IPS-18c (cell line): ENCODE measurements at regions not wholly inside any gene's neighbourhood (a gene's known extent, or its start where the extent isn't known, plus 50 kb on each side); places are given as distances from the start of the nearest gene placed in this dataset.
A peak's percentile ranks its signal among the peaks of the same experiment; 100 is the strongest.
"Not testable (repeated sequence)": the region's sequence is repeated elsewhere in the genome, so short reads cannot be mapped to it uniquely, and the experiment has no call there.

Source experiments
- H3K4me3 ChIP-seq: 2 replicates; pipeline ENCODE4 v1.7.0; 2013; ENCODE audit warnings: low read depth, mild to moderate bottlenecking, low read length, moderate library complexity; ENCODE audit not compliant: insufficient read depth
- H3K9me3 ChIP-seq: one replicate; pipeline ENCODE4 v1.6.1; 2013; ENCODE audit warnings: mild to moderate bottlenecking, low read length, moderate library complexity; ENCODE audit not compliant: control insufficient read depth, insufficient read depth

DNA sequence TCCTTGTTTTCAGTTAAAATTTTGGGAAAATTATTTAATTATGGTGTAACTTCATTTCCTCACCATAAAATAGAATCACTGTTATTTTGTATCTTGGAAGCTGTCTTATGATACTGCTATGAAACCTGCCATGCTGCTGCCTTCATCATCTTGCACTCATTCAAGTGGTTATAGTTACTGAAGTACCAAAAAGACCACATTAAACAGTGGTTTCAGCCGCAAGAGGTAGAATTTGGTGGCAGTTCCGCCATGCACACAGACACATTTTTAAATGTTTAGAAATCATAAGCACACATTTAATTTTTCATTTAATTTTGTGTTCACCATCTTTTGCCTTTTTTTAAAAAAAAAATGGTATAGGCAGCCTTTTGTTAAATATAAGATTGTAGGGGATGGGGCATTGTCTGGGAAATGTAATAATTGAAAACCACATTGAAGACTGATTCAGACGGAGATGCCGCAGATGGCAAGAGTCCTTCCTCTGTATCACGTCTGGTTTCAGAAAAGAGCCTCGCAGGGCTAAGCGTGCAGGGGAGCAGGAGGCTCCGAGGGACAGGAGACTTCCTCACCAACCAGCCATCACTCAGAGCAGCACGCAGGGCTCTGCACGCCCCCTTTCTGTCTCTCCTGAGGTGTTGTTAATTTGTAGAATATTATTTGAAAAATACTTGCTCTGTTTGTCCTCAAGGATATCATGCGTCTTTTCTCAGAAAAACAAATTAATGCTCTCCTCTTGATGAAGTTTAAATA lies 115.2 kb upstream of the PELI2 start:
- H3K4me3 ChIP-seq: no peak overlapping the region
- peaks cover 2% of the 10 kb centered on the region for H3K9me3 ChIP-seq

DNA sequence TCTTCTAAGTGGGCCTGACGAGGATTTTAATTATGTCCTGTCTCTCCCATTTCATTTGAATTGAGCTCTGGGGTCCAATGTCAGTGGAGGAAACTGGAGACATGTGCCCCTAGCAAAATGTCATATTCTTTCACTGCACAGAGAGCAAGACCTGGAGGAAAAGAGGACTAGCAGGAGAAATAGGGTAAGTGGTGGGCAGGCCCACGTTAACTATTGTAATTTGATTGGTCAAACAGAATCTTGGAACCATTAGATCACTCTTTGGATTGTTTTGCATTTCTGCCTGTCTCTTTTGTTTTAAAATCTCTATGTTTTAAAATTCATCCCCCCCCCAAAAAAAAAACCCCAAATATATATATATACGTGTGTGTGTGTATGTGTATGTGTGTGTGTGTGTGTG lies 113.9 kb upstream of the PELI2 start:
- H3K4me3 ChIP-seq: no peak overlapping the region

DNA sequence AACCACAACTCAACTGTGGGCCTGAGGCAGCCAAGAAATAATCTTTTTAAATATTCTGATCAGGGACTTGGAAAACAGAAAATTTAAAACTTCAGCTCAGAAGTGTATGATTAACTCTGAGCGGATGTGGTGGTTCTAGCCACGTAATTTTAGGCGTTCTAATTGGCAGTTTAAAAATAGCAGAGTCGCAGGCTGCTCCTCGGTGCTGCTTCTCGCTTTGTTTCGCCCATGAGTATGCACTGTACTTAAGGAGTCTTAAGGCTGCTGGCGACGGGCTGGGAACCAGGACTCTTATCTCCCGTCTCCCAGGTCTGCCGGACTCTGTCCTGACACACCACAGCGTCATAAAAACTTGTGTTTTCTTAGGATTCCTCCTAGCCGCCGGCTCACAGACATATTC lies 113.4 kb upstream of the PELI2 start:
- H3K9me3 ChIP-seq: peaks cover 4% of the 10 kb centered on the region
- H3K4me3 ChIP-seq: peak overlapping the region; percentile 4; the same call in 1 of the 2 replicates

More for the DNA sequence above, 113.9 kb upstream of the PELI2 start:
- H3K9me3 ChIP-seq: peaks cover 4% of the 10 kb centered on the region

DNA sequence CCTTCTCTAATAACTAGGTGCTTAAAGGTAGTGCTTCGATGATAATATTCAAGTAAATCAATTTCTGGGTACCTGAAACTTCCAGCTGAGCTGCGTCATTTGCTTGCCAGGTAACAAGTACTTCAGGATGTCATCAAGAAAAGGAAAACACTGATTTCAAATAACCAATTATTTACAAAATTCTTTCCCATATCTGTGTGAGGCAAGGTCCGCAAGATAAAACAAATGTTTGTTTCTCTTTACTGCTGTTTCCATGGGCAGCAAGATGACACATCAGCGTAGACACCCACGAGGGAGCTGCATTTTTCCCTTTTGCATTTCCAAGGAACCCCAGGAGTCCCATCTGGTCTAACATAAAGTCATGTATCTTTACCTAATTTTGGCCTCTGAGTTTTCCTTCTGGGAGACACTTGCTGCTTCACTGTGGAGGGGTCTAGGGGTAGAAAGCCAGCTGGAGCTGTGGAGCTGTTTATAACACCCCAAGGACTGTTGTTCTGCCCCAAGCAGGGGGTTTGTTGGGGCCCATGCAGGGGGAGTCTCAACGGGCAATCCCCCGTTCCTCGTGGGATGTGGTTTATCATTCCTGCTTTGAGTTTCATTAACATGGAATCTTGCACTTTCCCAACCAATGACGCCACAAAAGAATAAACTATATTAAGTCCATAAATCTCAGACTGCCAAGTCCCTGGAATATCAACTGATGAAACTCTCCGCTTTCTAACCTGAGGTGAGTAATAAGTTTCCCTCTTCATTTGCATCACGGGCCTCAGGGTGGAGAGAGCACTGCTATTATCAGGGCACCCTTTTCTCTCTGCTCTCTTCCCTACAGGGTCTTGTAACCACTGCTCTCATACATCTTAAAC lies 112.8 kb upstream of the PELI2 start:
- peak overlapping the region; percentile 4; the same call in 1 of the 2 replicates for H3K4me3 ChIP-seq

DNA sequence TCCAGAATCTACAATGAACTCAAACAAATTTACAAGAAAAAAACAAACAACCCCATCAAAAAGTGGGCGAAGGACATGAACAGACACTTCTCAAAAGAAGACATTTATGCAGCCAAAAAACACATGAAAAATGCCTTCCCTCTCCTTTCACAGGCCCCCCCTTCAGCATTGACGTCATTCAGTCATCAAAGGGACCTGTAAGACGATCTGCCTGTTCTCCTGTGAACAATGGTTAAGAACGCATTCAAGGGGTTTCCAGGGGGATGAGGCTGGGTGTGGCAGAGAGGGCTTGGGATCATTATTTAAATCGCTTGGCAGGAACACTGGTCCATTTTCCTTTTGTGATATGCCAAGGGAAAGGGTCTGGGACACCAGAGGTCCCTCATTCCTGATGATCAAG lies 110.7 kb upstream of the PELI2 start:
- H3K4me3 ChIP-seq: not testable (repeated sequence)

More for the DNA sequence above, 112.8 kb upstream of the PELI2 start:
- H3K9me3 ChIP-seq: peaks cover 4% of the 10 kb centered on the region

DNA sequence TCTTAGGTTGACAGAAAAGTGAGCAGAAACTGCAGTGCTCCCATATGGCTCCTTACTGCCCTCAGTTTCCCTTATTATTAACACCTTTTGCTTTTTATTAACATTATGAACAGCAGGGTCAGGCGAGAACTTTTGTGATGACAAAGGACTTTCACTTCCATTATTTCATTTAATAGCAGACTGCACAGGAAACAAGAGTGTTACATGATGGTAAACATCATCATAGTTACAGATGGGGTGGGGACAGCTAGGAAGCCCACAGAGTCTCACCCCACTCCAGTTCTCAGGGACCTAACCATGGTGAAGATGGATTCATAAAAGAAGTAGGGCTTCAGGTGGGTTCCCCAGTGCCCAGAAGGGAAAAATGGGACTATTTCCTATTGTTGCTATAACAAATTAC lies 110.1 kb upstream of the PELI2 start:
- peaks cover 4% of the 10 kb centered on the region for H3K9me3 ChIP-seq
- H3K4me3 ChIP-seq: no peak overlapping the region

More for the DNA sequence above, 110.7 kb upstream of the PELI2 start:
- not testable (repeated sequence) for H3K9me3 ChIP-seq

DNA sequence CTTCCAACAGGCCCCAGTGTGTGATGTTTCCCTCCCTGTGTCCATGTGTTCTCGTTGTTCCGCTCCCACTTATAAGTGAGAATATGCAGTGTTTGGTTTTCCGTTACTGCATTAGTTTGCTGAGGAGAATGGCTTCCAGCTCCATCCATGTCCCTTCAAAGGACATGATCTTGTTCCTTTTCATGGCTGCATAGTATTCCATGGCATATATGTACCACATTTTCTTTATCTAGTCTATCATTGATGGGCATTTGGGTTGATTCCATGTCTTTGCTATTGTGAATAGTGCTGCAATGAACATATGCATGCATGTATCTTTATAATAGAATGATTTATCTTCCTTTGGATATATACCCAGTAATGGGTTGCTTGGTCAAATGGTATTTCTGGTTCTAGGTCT lies 109.5 kb upstream of the PELI2 start:
- H3K4me3 ChIP-seq: not testable (repeated sequence)

DNA sequence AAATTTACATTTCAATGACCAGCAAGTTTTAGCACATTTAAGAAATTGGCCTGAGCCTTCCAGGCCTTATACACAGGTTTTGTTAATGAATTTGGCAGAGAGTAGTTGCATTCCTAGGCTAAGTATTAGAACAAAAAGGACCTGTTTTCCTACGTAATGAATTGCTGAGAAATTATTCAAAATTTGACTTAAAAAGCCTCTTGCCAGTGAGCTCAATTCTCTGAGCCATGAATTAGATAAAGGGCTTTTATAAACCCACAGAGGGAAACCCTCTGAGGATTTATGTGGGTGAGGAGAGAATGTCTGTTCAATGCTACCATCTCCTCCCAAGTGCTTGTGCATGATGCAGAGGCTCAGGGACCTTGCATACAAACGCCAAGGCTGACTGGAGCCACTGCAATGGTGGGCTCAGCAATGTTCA lies 94.5 kb upstream of the PELI2 start:
- no peak overlapping the region for H3K4me3 ChIP-seq

More for the DNA sequence above, 109.5 kb upstream of the PELI2 start:
- not testable (repeated sequence) for H3K9me3 ChIP-seq

DNA sequence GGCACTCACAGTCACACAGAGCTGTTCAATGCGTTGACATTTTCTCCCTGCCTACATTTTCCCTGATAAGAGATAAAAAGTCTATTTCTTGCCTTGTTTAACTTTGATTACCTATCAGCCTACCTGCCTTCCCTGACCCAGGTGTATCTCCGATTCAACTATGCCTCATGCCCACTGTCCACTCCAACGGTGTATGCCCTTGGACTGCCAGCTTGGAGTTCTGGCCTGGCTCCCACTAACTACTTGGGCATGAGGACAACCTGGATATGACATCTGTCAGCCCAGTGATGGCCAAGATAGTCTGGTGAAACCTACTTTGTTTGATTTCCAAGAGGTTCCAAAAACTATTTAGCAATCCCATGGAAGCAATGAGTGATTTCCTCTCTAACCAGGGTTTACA lies 93.0 kb upstream of the PELI2 start:
- no peak overlapping the region for H3K4me3 ChIP-seq
- H3K9me3 ChIP-seq: no peaks in the 10 kb centered on the region

More for the DNA sequence above, 94.5 kb upstream of the PELI2 start:
- no peaks in the 10 kb centered on the region for H3K9me3 ChIP-seq

DNA sequence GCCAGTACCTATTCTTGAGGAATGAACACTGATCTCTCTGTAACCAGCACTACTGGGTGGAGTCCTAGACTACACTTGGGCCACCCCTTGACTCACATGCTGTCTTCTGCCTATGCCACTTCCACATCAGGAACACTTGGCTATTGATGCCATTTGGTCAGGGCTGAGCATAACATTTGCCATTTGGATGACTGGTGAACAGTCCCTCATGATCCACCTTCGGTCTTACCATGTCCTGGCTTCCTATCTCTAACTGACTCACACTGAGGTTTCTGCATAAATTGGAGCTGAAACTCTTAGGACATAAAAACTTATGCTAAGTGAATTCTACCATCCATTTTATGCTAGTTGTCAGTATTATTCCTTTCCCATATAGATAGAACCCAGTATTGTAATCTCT lies 91.7 kb upstream of the PELI2 start:
- no peaks in the 10 kb centered on the region for H3K9me3 ChIP-seq
- H3K4me3 ChIP-seq: no peak overlapping the region

DNA sequence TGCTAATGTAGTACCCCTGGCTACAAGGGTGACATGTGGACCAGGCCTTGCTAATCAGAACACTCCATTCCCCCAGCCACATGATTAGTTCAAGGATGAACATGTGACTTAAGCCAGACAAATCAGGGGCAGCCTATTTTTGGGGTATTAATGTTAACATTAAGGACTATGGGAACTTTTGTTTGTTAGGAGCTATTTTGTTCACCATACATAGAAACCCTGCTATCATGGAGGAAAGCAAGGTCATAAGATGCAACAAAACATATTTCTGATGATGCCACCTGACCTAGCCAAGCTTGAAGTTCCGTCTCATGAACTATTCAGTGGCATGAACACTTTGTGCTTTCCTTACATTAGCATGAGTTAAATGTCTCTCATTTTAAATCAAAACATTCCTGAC lies 90.8 kb upstream of the PELI2 start:
- Histone ChIP-seq H3K4me3 (no peak overlapping the region), H3K9me3 (no peaks in the 10 kb centered on the region)

DNA sequence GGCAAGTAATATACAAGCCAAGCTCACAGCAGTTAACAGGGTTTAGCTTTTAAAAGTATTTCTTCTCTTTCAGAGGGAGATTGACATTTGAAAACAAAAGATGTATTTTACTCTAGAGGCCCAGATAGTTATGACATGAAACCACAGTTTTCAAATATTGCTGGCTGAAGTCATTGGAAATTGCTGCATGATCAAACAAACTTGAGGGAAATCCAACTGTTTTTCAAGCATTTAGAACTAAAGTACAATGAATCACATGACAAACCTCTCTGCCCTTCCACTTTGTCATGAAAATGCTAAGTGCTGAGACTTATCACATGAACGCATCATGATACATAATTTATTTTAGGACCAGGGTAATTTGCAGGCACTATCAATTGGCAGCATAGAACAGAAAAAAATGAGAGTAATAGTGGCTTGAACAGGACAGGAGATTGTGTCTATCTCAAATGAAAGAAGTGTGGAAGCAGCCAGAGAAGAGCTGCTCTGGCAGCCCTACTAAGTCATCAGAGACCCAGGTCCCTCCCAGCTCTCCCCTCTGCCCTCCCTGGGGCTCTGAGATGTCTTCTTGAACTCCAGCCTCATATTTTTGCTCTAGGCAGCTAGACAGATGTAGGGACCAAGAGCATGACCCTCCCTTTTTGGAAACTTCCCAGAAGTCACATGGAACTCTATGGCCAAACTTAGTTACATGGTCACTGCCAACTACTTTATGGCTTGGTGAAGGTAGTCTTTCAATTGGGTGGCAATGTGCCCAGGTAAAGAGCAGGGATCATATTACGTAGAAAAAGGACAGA lies 90.1 kb upstream of the PELI2 start:
- Histone ChIP-seq H3K4me3 (no peak overlapping the region), H3K9me3 (no peaks in the 10 kb centered on the region)

DNA sequence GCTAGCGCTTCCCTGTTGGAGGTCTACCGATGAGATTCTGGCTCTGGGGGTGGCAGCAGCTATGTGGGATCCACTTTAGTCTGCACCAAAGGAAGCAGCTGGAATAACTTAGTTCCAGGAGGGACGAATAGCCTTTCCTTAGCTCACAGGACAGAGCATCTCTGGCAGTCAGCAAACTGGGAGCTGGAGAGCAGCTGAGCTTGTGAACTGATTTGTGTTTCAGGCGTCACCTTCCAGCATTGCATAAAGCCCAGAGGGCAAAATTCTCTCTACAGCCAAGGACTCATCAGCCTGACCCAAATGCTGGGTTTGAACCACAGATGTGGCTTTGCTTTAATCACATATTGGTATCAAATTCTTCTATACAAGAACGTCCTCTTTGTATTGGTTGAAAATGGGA lies 81.9 kb upstream of the PELI2 start:
- H3K9me3 ChIP-seq: peaks cover 2% of the 10 kb centered on the region
- no peak overlapping the region for H3K4me3 ChIP-seq

DNA sequence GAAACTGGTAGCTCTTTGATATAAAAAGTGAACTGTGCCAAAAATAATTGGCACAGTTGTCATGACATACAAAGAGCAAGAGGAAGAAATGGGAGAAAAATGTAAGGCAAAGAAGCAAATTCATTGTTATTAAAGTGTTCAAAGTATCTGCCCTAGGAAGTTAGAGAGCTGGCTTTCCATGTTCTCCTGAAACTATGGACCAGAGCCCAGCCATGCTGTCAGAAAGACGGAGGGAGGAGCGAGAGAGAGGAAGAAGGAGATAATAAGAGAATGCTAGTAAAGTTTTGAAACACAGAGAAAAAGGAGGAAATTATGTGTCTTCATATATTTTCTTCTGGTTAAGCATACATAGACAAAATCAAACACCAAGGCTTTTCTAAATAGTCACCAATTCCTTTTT lies 78.1 kb upstream of the PELI2 start:
- H3K9me3 ChIP-seq: peaks cover 2% of the 10 kb centered on the region
- H3K4me3 ChIP-seq: no peak overlapping the region

DNA sequence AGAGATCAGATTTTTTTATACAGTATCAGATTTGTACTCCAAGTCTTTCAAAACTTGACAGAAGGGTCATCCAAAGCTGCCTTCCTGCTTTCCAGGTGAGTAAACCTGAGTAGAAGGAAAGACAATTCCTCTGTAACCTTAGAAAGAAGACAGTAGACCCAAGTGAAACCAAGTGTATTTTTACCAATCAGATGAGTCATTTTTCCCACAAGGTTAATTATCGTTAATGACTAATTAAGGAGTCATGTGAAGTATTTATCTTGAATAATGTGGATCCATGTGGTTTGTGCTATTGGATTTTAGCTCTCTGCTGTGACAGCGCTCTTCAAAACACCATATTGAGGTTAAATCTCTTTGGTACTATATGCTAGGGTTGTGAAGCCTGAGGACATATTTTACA lies 74.0 kb upstream of the PELI2 start:
- Histone ChIP-seq H3K9me3 (peaks cover 2% of the 10 kb centered on the region), H3K4me3 (no peak overlapping the region)

DNA sequence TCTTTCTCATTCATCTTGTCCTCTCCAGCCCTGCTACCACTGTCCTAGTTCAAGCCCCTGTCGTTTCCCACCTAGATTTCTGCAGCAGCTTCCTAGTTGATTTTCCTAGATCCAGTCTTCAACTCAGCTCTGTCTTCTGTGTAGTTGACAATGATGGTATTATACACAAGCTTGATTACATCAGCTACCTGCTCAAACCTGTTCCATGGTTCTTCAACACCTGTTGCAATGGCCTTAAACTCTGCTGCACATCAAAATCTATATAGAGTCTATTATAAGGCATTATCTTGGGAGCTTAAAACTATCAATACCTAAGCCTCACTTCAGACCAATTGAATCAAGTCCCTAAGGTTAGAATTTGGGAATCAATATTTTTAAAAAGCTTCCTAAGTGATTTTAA lies 71.7 kb upstream of the PELI2 start:
- Histone ChIP-seq H3K9me3 (no peaks in the 10 kb centered on the region), H3K4me3 (no peak overlapping the region)

DNA sequence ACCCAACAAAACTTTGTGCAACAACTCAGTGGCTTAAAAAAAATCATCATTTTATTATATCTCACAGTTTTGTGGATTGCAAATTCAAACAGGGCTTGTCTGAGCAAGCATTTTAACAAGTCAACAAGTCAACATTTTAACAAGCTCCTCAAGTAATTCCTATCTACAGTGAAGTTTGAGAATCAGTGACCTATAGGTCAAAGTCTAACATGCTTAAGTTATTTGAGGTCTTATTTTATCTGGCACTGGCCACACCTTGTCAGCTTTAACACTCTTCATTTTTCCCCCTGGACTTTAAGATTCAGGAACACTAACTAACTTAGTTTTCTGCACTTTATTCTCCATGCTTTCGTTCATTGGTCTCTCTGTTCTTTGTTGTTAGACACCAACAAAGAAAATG lies 71.2 kb upstream of the PELI2 start:
- Histone ChIP-seq H3K4me3 (no peak overlapping the region), H3K9me3 (no peaks in the 10 kb centered on the region)
